HL-60 (cell line): ENCODE measurements at regions not wholly inside any gene's neighbourhood (a gene's known extent, or its start where the extent isn't known, plus 50 kb on each side); places are given as distances from the start of the nearest gene placed in this dataset.
"Not testable (repeated sequence)": the region's sequence is repeated elsewhere in the genome, so short reads cannot be mapped to it uniquely, and the experiment has no call there.

ENCODE experiments used
- DNase-seq, 2 experiments: peaks; one replicate each; pipeline ENCODE4 v3.0.0-alpha.2; 2010 to 2020; ENCODE audit warnings: low read depth in 1 of 2, low spot score in 1 of 2
- H3K27ac ChIP-seq: fragments of 250-450 bp; sonication (Bioruptor Pico); replicated peaks from 2 replicates; pipeline ENCODE4 v1.5.1; 2020; ENCODE audit warnings: mild to moderate bottlenecking, moderate library complexity
- H3K27me3 ChIP-seq: fragments of 250-450 bp; sonication (Bioruptor Pico); 2 replicates; pipeline ENCODE4 v1.5.1; 2021; ENCODE audit warnings: mild to moderate bottlenecking, moderate library complexity; ENCODE audit not compliant: insufficient read depth, poor library complexity, severe bottlenecking
- H3K4me3 ChIP-seq: replicated peaks from 2 replicates; pipeline ENCODE4 v1.5.1; 2011; ENCODE audit warnings: mild to moderate bottlenecking, control low read depth, low read length; ENCODE audit not compliant: insufficient read depth
- CTCF ChIP-seq: IDR thresholded peaks from one replicate; pipeline ENCODE4 v1.5.1; 2011; ENCODE audit warnings: low read length, control low read depth, inconsistent platforms; ENCODE audit not compliant: insufficient read depth
- GABPA ChIP-seq: IDR thresholded peaks from 2 replicates; pipeline ENCODE4 v1.6.1; 2012; ENCODE audit warnings: low read depth
- POLR2AphosphoS5 ChIP-seq: IDR thresholded peaks from 2 replicates; pipeline ENCODE4 v1.6.1; 2012; ENCODE audit warnings: low read depth
- REST ChIP-seq: IDR thresholded peaks from 2 replicates; pipeline ENCODE4 v1.6.1; 2012; ENCODE audit warnings: low read depth; ENCODE audit not compliant: insufficient replicate concordance
- SPI1 ChIP-seq: IDR thresholded peaks from 2 replicates; pipeline ENCODE4 v1.6.1; 2012; ENCODE audit warnings: low read depth, mild to moderate bottlenecking, borderline replicate concordance

GRCh38 chr11:123321636-123322035 is 108.4 kb upstream of the GRAMD1B start:
- Histone ChIP-seq H3K27ac (no peak overlapping the region), H3K4me3 (no peak overlapping the region), H3K27me3 (peaks cover 3% of the 10 kb centered on the region)
- DNase-seq = no peak
- TF ChIP-seq CTCF (no peak), POLR2AphosphoS5 (no peak), REST (no peak), GABPA (no peak), SPI1 (no peak)

GRCh38 chr11:123318623-123319022 is 111.4 kb upstream of the GRAMD1B start:
- TF ChIP-seq CTCF (no peak), GABPA (no peak), POLR2AphosphoS5 (no peak), REST (no peak), SPI1 (no peak)
- Histone ChIP-seq H3K27me3 (no peaks in the 10 kb centered on the region), H3K4me3 (no peak overlapping the region), H3K27ac (no peak overlapping the region)
- DNase-seq = no peak

- H3K27me3 ChIP-seq, H3K27ac ChIP-seq, H3K4me3 ChIP-seq, DNase-seq: not testable (repeated sequence)
These were observed 111.9 kb upstream of the GRAMD1B start for GRCh38 chr11:123318132-123318531.

GRCh38 chr11:123316003-123316402 is 114.1 kb upstream of the GRAMD1B start:
- H3K27ac ChIP-seq = no peak overlapping the region
- TF ChIP-seq CTCF (no peak), REST (no peak), SPI1 (no peak), POLR2AphosphoS5 (no peak), GABPA (no peak)
- H3K27me3 ChIP-seq = no peaks in the 10 kb centered on the region
- no peak overlapping the region for H3K4me3 ChIP-seq
- no peak for DNase-seq
